NCI-H1105 treated with DMSO at 0.1 percent for 48 hours (cell line): ENCODE measurements at regions not wholly inside any gene's neighbourhood (a gene's known extent, or its start where the extent isn't known, plus 50 kb on each side); places are given as distances from the start of the nearest gene placed in this dataset.
"Not testable (repeated sequence)": the region's sequence is repeated elsewhere in the genome, so short reads cannot be mapped to it uniquely, and the experiment has no call there.

ENCODE experiments used
- DNase-seq: peaks from one replicate; lab custom pipeline; 2025; lab: John Stamatoyannopoulos, UW

DNA sequence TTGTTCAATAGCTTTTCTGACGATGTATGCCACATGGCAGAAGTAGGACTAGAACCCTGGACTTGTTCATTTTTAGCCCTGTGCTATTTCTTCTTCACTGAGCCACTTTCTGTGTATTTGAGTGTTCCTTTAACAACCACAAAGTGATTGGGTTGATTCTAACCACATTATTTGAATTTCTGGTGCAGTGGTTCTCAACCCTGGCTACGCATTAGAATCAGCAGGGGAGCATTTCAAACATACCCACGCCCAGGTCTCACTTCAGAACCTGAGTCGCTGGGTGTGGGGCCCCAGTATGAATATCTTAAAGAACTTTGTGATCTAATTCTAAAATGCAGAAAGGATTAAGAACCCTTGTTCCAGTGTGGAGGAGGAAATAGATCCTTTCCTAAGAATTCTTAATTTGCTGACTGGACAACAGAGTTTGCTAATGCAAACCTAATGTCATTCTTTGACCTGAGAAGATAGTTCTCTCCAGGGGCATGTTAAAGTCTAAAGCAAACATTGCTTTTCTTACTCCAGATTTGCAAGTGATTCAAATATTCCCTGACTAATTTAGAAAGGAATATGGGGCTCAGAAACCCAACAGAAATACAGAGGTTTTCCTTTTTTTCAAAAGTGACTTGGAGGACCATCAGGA, 75.4 kb upstream of the GDNF start:
- DNase-seq: no peak

DNA sequence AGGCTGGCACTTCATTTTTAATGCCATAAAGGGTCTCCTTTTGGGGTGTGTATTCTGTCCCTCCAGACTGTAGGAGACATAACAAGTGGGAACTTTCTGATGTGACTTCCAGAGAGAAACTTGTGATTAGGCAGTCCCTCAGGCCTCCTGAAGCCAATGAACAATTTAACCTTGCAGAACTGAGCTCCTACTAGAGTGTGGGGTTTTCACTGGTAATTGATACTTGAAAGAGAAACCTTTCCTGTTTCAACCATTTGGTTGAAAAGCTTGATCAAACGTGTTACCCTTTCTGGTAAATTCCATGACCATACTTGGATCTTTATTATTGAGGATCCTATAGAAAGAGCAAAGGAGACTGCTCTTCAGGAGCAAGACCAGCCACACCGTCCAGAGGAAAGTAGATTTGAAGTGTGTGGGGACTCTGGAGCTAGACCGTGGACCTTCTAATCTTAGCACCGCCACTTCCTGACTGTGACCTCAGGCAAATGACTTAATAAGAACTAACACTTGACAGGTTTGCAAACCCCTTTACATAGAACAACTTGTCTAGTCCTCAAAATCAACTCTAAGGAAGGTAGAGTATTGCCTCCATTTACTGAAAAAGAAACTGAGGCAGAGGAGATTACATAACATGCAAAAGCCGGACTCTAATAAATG, 69.9 kb upstream of the GDNF start:
- DNase-seq: not testable (repeated sequence)

DNA sequence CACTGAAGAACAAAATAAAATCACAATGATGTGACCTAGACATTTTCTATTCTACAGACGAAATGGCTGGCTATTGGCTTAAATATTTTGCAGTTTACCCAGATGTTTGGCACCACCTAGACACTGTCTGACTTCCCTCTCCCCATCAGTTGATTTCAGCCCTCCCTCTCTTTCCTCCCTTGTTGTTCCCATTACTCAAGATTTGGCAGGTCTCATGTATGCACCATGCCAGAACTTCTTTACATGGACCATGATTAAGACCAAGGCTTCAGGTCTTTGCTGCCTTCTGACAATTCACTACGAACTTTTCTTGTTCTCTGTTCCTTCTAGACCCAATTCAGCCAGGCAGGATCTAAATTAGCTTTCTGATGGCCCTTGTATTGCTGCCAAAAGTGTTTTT, 66.6 kb upstream of the GDNF start:
- DNase-seq: no peak

- no peak for DNase-seq
Measured at GRCh38 chr5:37905230-37905629, 65.4 kb upstream of the GDNF start.

GRCh38 chr5:37902323-37902722, 62.5 kb upstream of the GDNF start:
- no peak for DNase-seq

GRCh38 chr5:37900692-37901091, 60.9 kb upstream of the GDNF start:
- no peak for DNase-seq

DNA sequence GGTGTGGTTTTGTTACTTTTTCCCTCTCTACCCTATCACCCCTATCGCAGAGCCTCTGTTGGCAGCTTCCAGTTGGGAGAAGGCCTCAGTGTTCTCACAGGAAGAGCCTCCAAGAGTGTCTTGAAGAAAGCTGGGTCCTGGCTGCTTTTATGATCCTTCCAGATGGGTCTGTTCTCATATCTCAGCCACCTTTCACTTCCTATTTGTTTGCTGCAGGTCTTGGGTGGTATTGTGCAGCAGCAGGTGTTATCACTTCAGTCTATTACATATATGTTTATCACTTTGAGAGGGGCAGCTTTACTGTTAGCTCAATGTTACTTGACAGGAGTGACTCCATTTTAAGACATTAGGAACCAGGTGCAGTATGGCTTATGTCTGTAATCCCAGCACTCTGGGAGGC, 59.2 kb upstream of the GDNF start:
- DNase-seq: no peak

DNA sequence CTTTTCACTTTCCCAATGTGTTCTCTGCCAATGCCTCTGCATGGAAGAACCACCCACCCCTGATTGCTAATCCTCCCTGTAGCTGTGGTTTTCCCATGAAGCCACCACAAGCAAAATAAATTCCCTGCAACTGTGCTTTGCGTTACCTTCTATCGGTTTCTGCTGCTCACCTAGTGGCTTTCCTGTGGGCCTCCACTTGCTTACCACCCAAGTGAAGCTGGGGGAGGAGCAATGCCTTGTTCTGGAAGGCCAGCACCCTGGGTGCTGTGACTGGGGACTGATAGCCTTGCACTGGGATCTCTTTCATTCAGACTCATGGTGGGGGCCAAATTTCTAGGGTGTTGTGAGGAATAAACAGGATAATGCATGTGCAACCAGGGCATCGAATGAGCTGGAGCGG, 56.3 kb upstream of the GDNF start:
- no peak for DNase-seq

DNA sequence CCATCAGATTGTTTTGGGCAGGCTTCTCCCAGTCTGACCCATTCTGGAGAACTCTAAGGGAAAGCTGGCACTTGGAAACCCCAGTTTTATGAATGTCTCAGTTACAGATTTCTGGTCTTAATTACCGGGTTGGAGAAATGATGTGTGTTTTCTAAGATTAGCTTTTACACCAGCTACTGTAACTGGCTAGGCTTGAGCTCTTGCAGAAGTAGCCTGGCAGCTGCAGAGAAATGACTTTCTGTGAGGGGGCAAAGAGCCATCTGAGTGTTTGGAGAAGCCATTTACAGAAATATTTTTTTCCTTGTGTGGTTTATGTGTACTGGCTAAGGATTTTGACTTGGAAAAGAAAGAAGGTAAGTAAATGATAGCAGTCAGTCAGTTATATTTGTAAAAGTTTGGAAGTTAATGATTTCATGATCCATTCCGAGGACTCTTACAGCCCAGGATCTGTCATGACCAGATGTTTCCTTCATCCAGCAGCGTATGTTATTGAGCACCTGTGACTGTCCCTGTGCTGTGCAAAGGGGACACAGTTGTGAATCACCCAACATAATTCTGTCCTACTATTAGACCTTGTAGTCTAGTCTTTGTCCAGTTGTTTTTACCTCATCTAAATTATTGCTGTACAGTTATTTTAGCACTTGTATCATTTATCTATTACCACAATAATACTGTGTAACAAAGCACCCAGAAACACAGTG, 53.7 kb upstream of the GDNF start:
- DNase-seq: no peak

GRCh38 chr5:37892586-37892985, 52.7 kb upstream of the GDNF start:
- no peak for DNase-seq

DNA sequence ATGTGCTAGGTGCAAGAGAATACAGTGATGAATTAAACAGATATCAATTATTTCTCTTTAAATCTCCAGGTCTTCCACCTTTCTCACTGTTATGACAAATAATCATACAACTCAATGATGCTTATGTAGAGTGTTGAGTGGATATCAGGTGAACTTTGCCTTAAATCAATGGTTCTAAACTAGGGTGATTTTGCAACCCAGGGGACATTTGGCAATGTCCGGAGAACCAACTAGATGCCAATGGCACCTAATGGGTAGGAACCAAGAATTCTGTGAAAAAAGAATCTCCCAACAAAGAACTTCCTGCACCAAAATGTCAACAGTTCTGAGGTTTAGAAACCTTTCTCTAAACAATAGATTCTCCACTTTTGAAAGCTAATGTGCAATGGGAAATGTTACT, 52.0 kb upstream of the GDNF start:
- DNase-seq: no peak

- DNase-seq: no peak
Measured at GRCh38 chr5:37889612-37890317, 49.9 kb upstream of the GDNF start.
